GM12878 (cell line): ENCODE measurements at regions not wholly inside any gene's neighbourhood (a gene's known extent, or its start where the extent isn't known, plus 50 kb on each side); places are given as distances from the start of the nearest gene placed in this dataset.

ENCODE experiments used
- ATAC-seq: fragments of 200-7000 bp; cut with Tn5 transposase; 3 replicates; pipeline ENCODE4 v1.9.1; 2020; ENCODE audit warnings: mild to moderate bottlenecking, moderate library complexity
- BruUV-seq: library from RNA; stranded (reverse); fragments of 400-500 nt; replicated peaks from 2 replicates; lab custom pipeline; 2021; lab: Mats Ljungman, UMichigan
- CTCF ChIA-PET: fragments of 300-600 bp; sonication (Branson Sonifier 250); formaldehyde crosslinking; extraction: SDS; loops from one replicate; lab custom pipeline; 2021; ENCODE audit warnings: inconsistent platforms; lab: Yijun Ruan, JAX
- POLR2A ChIA-PET: fragments of 350-600 bp; formaldehyde crosslinking; extraction: SDS; loops from one replicate; lab custom pipeline; 2021; ENCODE audit warnings: inconsistent platforms; lab: Charles Lee
- RAD21 ChIA-PET: fragments of 300-600 bp; sonication (Branson Sonifier 250); formaldehyde crosslinking; loops from one replicate; lab custom pipeline; 2023; ENCODE audit warnings: antibody characterized with exemption; ENCODE audit not compliant: unreplicated experiment; lab: Charles Lee
- SMC1A ChIA-PET: fragments of 300-600 bp; sonication (Branson Sonifier 250); formaldehyde crosslinking; loops from one replicate; lab custom pipeline; 2023; ENCODE audit not compliant: unreplicated experiment, uncharacterized antibody; lab: Charles Lee
- DNase-seq: peaks from one replicate; pipeline ENCODE4 v3.0.0-alpha.2; 2011; ENCODE audit warnings: low read depth, low spot score
- FAIRE-seq: peaks from 3 replicates; lab custom pipeline; 2011; peaks lifted over from hg19 to GRCh38; lab: Jason Lieb, UNC
- H2AFZ ChIP-seq: 2 replicates; pipeline ENCODE4 v1.6.0; 2011; ENCODE audit warnings: low read depth, low read length, control low read depth; ENCODE audit not compliant: control insufficient read depth
- H3K27ac ChIP-seq: 2 replicates; pipeline ENCODE4 v1.5.1; 2011; ENCODE audit warnings: control low read depth; ENCODE audit not compliant: control insufficient read depth, insufficient read depth
- H3K27me3 ChIP-seq, 2 experiments: replicated peaks in 1 of 2; 2 replicates each; pipeline versions ENCODE4 v1.6.0 to v1.6.1; 2011; ENCODE audit warnings: low read length in 1 of 2; ENCODE audit not compliant: control insufficient read depth in 2 of 2, insufficient read depth in 2 of 2
- H3K36me3 ChIP-seq, 2 experiments: 2 replicates each; pipeline ENCODE4 v1.5.1; 2011; ENCODE audit warnings: low read length in 1 of 2; ENCODE audit not compliant: control insufficient read depth in 2 of 2, insufficient read depth in 2 of 2
- H3K4me1 ChIP-seq: 2 replicates; pipeline ENCODE4 v1.6.1; 2011; ENCODE audit warnings: mild to moderate bottlenecking, low read length, moderate library complexity, mixed read lengths; ENCODE audit not compliant: control insufficient read depth, insufficient read depth
- H3K4me2 ChIP-seq: 2 replicates; pipeline ENCODE4 v1.6.0; 2011; ENCODE audit warnings: control low read depth; ENCODE audit not compliant: control insufficient read depth, insufficient read depth
- H3K4me3 ChIP-seq: fragments of 200-600 bp; sonication (generic); 2 replicates; pipeline ENCODE4 v1.5.1; 2016
- H3K79me2 ChIP-seq: 2 replicates; pipeline ENCODE4 v1.6.0; 2011; ENCODE audit warnings: low read length; ENCODE audit not compliant: control insufficient read depth, insufficient read depth
- H3K9ac ChIP-seq: 2 replicates; pipeline ENCODE4 v1.8.0; 2011; ENCODE audit warnings: low read length, control low read depth, mixed read lengths; ENCODE audit not compliant: control insufficient read depth, insufficient read depth
- H3K9me3 ChIP-seq: replicated peaks from 3 replicates; pipeline ENCODE4 v1.5.1; 2011; ENCODE audit warnings: mild to moderate bottlenecking, low read length; ENCODE audit not compliant: control insufficient read depth, insufficient read depth
- H4K20me1 ChIP-seq: 2 replicates; pipeline ENCODE4 v1.6.0; 2011; ENCODE audit not compliant: control insufficient read depth, insufficient read depth
- CTCF ChIP-seq, 3 experiments: IDR thresholded peaks in 2 of 3; conservative IDR thresholded peaks in 1 of 3; 2 replicates each; pipeline ENCODE4 v1.5.1; 2011; ENCODE audit warnings: low read depth in 3 of 3, low read length in 3 of 3, mild to moderate bottlenecking in 3 of 3, control low read depth in 2 of 3, moderate library complexity in 2 of 3, inconsistent platforms in 1 of 3, mixed read lengths in 1 of 3; ENCODE audit not compliant: control insufficient read depth in 2 of 3, insufficient read depth in 1 of 3; ENCODE audit errors: extremely low read depth in 1 of 3
- ETV6 ChIP-seq, 2 experiments: fragments of 450-650 bp in 1 of 2; IDR thresholded peaks in 1 of 2; conservative IDR thresholded peaks in 1 of 2; 2 replicates each; pipeline ENCODE4 v1.6.1; 2014; ENCODE audit warnings: antibody characterized with exemption in 1 of 2, borderline replicate concordance in 1 of 2, low read depth in 1 of 2, mild to moderate bottlenecking in 1 of 2, moderate library complexity in 1 of 2
- EZH2 ChIP-seq: IDR thresholded peaks from 2 replicates; pipeline ENCODE4 v1.6.1; 2012; ENCODE audit warnings: low read depth, mild to moderate bottlenecking, control low read depth, inconsistent platforms, low read length, borderline replicate concordance; ENCODE audit not compliant: control insufficient read depth
- KAT2A ChIP-seq: conservative IDR thresholded peaks from 2 replicates; pipeline ENCODE4 v1.6.1; 2011; ENCODE audit warnings: low read depth, low read length; ENCODE audit not compliant: control insufficient read depth
- PKNOX1 ChIP-seq: fragments of 450-650 bp; IDR thresholded peaks from 2 replicates; pipeline ENCODE4 v1.6.1; 2016; ENCODE audit warnings: mild to moderate bottlenecking
- RUNX3 ChIP-seq: IDR thresholded peaks from 2 replicates; pipeline ENCODE4 v1.6.1; 2012; ENCODE audit warnings: low read length, inconsistent platforms
- SIN3A ChIP-seq: IDR thresholded peaks from 2 replicates; pipeline ENCODE4 v1.6.1; 2012; ENCODE audit warnings: low read depth, low read length, improper control_type of control experiment
- SIX5 ChIP-seq: IDR thresholded peaks from 2 replicates; pipeline ENCODE4 v1.6.1; 2011; ENCODE audit warnings: mild to moderate bottlenecking, low read depth, low read length, moderate library complexity; ENCODE audit not compliant: severe bottlenecking
- SP1 ChIP-seq: IDR thresholded peaks from one replicate; pipeline ENCODE4 v1.6.1; 2011; ENCODE audit warnings: low read depth, low read length
- YY1 ChIP-seq: IDR thresholded peaks from 2 replicates; pipeline ENCODE4 v1.6.1; 2011; ENCODE audit warnings: low read depth, mild to moderate bottlenecking, low read length
- ZNF274 ChIP-seq: IDR thresholded peaks from one replicate; pipeline ENCODE4 v1.8.0; 2011; ENCODE audit not compliant: insufficient read length, insufficient read depth
- WGBS: methylation state at CpG from one replicate; pipeline ENCODE4 v1.1.6; 2016; ENCODE audit warnings: low lambda C conversion rate; ENCODE audit not compliant: insufficient replicate concordance, insufficient coverage; ENCODE audit errors: missing lambda C conversion rate; 5-methylcytosine and 5-hydroxymethylcytosine counted together
- in situ Hi-C: fragments of 300-500 bp; cut with MboI; formaldehyde crosslinking; loops from 9 replicates; pipeline ENCODE4 v1.14.3; 2018; ENCODE audit warnings: mixed read lengths
- intact Hi-C: fragments of 100-400 bp; cut with micrococcal nuclease; formaldehyde crosslinking; loops from one replicate; pipeline ENCODE4 v1.14.2; 2022; ENCODE audit not compliant: unreplicated experiment

- ChIA-PET RAD21 (no interaction called here), POLR2A (no interaction called here), CTCF (interaction anchor here (1.3 kb wide), 1 partner anchor 26 kb away, joined by 3 read pairs; no protein-coding TSS in a partner anchor), SMC1A (interaction anchor here (0.9 kb wide), 1 partner anchor 26 kb away, joined by 3 read pairs; no protein-coding TSS in a partner anchor)
- ATAC-seq: no peak
- H3K9ac ChIP-seq: no peak overlapping the region
- H2AFZ ChIP-seq: no peak overlapping the region
- no peak for DNase-seq
- WGBS: 0% methylated on average over 2 of the region's 2 CpGs
- H4K20me1 ChIP-seq: no peaks in the 10 kb centered on the region
- H3K4me3 ChIP-seq: no peak overlapping the region
- H3K79me2 ChIP-seq: no peaks in the 10 kb centered on the region
- FAIRE-seq: no peak
- no peaks in the 10 kb centered on the region for H3K36me3 ChIP-seq
- H3K4me1 ChIP-seq: no peaks in the 10 kb centered on the region
- BruUV-seq: no TSS peak
- H3K4me2 ChIP-seq: no peak overlapping the region
- no peaks in the 10 kb centered on the region for H3K27me3 ChIP-seq
- TF ChIP-seq RUNX3: no peak
- no peak for TF ChIP-seq CTCF (IDR thresholded peaks at IDR 0.05 in 2 of 3, conservative IDR thresholded peaks at IDR 0.05 in 1 of 3; ENCODE audit: control insufficient read depth in 2 of 3, extremely low read depth in 1 of 3, insufficient read depth in 1 of 3, low read depth in 3 of 3, low read length in 3 of 3)
- TF ChIP-seq SIN3A: no peak
- no peak for TF ChIP-seq KAT2A
- no peak for TF ChIP-seq ZNF274
- TF ChIP-seq YY1: no peak
- TF ChIP-seq SP1: no peak
- TF ChIP-seq SIX5: no peak
- no peak for TF ChIP-seq EZH2
- no peak for TF ChIP-seq PKNOX1
- no peak for TF ChIP-seq ETV6 (conservative IDR thresholded peaks at IDR 0.05 in 1 of 2, IDR thresholded peaks at IDR 0.05 in 1 of 2; ENCODE audit: borderline replicate concordance in 1 of 2, low read depth in 1 of 2)
- in situ Hi-C loops (no loop called here), intact Hi-C loops (no loop called here)
- H3K9me3 ChIP-seq: no peaks in the 10 kb centered on the region
- no peak overlapping the region for H3K27ac ChIP-seq
Observed at GRCh38 chr2:163491850-163492249, 244.0 kb downstream of the FIGN start.
